DOHH2 (cell line): ENCODE measurements at regions not wholly inside any gene's neighbourhood (a gene's known extent, or its start where the extent isn't known, plus 50 kb on each side); places are given as distances from the start of the nearest gene placed in this dataset.

Source experiments
- CTCF ChIP-seq: fragments of 200-600 bp; sonication (generic); IDR thresholded peaks from one replicate; pipeline ENCODE4 v1.5.1; 2014; ENCODE audit warnings: antibody characterized with exemption, mild to moderate bottlenecking, low read depth, low read length; ENCODE audit not compliant: poor library complexity, severe bottlenecking
- EZH2phosphoT487 ChIP-seq: fragments of 200-600 bp; sonication (generic); IDR thresholded peaks from 2 replicates; pipeline ENCODE4 v1.6.1; 2017; ENCODE audit warnings: borderline replicate concordance, mild to moderate bottlenecking, antibody characterized with exemption, low read length, moderate library complexity, mixed read lengths

GRCh38 chr6:113487489-113488058 lies 369.6 kb upstream of the MARCKS start:
- TF ChIP-seq CTCF: no peak
- TF ChIP-seq EZH2phosphoT487: no peak
